HepG2 (cell line): ENCODE measurements at regions not wholly inside any gene's neighbourhood (a gene's known extent, or its start where the extent isn't known, plus 50 kb on each side); places are given as distances from the start of the nearest gene placed in this dataset.
A peak's percentile ranks its signal among the peaks of the same experiment; 100 is the strongest.

ENCODE experiments used
- AKAP8 ChIP-seq: sonication (generic); formaldehyde crosslinking; IDR thresholded peaks from 2 replicates; pipeline ENCODE4 v1.5.1; 2020; ENCODE audit warnings: mild to moderate bottlenecking, missing genetic modification reagents
- ASH2L ChIP-seq: fragments of 300-600, 200-600 bp; sonication (generic); IDR thresholded peaks from 2 replicates; pipeline ENCODE4 v1.7.0; 2017; ENCODE audit warnings: low read depth, mild to moderate bottlenecking, moderate library complexity, mixed read lengths, low read length; ENCODE audit not compliant: insufficient read length
- BCL6 ChIP-seq: IDR thresholded peaks from 2 replicates; pipeline ENCODE4 v1.6.1; 2016; ENCODE audit warnings: missing genetic modification reagents, missing compliant biosample characterization
- CBX1 ChIP-seq: IDR thresholded peaks from one replicate; pipeline ENCODE4 v1.6.1; 2016; ENCODE audit warnings: antibody characterized with exemption, low read depth
- CCAR2 ChIP-seq: fragments of 200-400 bp; formaldehyde crosslinking; optimal IDR thresholded peaks from 2 replicates; pipeline ENCODE3; 2018; ENCODE audit warnings: low read depth, mild to moderate bottlenecking, low read length, moderate library complexity
- KDM3A ChIP-seq: IDR thresholded peaks from 2 replicates; pipeline ENCODE4 v1.6.1; 2018; ENCODE audit warnings: low read depth, missing compliant biosample characterization
- KLF6 ChIP-seq: IDR thresholded peaks from 2 replicates; pipeline ENCODE4 v1.8.0; 2016; ENCODE audit warnings: missing biosample characterization, missing genetic modification reagents
- MXI1 ChIP-seq: IDR thresholded peaks from 3 replicates; pipeline ENCODE4 v1.6.1; 2012; ENCODE audit warnings: low read depth, low read length, inconsistent platforms, borderline replicate concordance
- SRF ChIP-seq: IDR thresholded peaks from 2 replicates; pipeline ENCODE4 v1.6.1; 2011; ENCODE audit warnings: mild to moderate bottlenecking, low read depth, low read length, moderate library complexity
- XBP1 ChIP-seq: sonication (generic); formaldehyde crosslinking; IDR thresholded peaks from 2 replicates; pipeline ENCODE4 v1.5.0; 2020; ENCODE audit warnings: missing genetic modification reagents
- ZNF724P ChIP-seq: sonication (generic); formaldehyde crosslinking; IDR thresholded peaks from 2 replicates; pipeline ENCODE4 v1.8.0; 2022; ENCODE audit warnings: missing genetic modification reagents, borderline replicate concordance
- TF ChIP-seq, protein P1 (sequence below): IDR thresholded peaks from 2 replicates; pipeline ENCODE4 v1.6.1; 2016
- TF ChIP-seq, protein P2 (sequence below): sonication (generic); formaldehyde crosslinking; conservative IDR thresholded peaks from 2 replicates; pipeline ENCODE4 v1.4.0; 2020; ENCODE audit warnings: missing genetic modification reagents
- TF ChIP-seq, protein P3 (sequence below): sonication (generic); formaldehyde crosslinking; IDR thresholded peaks from 2 replicates; pipeline ENCODE4 v1.4.0; 2020; ENCODE audit warnings: missing genetic modification reagents
- TF ChIP-seq, protein P4 (sequence below): sonication (generic); formaldehyde crosslinking; IDR thresholded peaks from 2 replicates; pipeline ENCODE4 v1.4.0; 2020; ENCODE audit warnings: mild to moderate bottlenecking, low read depth, missing genetic modification reagents
- TF ChIP-seq, protein P5 (sequence below): sonication (generic); formaldehyde crosslinking; IDR thresholded peaks from 2 replicates; pipeline ENCODE4 v1.5.0; 2020; ENCODE audit warnings: mild to moderate bottlenecking, missing genetic modification reagents
- TF ChIP-seq, protein P6 (sequence below): sonication (generic); formaldehyde crosslinking; IDR thresholded peaks from 2 replicates; pipeline ENCODE4 v1.9.0; 2022; ENCODE audit warnings: low read depth, missing genetic modification reagents

DNA sequence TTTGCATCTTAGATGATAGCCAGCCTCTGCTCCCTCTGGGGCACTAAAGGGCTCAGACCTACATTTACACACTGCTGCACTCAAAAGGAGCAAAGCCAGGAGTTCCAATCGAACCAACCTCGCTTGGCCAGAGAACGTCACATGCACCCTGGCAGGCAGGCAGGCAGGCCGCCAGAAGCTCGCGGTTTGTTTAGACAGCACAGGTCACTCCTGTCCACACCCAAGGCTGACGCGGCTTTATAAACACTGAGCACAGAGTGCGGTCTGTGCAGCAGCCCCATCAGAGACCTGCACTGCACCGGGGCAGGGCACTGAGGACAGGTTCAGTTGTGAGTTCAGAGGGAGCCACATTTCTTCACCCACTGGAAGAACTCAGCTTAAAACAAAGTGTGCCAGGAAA, 143.9 kb downstream of the BCOR start (continued):
- TF ChIP-seq, protein P1, sequence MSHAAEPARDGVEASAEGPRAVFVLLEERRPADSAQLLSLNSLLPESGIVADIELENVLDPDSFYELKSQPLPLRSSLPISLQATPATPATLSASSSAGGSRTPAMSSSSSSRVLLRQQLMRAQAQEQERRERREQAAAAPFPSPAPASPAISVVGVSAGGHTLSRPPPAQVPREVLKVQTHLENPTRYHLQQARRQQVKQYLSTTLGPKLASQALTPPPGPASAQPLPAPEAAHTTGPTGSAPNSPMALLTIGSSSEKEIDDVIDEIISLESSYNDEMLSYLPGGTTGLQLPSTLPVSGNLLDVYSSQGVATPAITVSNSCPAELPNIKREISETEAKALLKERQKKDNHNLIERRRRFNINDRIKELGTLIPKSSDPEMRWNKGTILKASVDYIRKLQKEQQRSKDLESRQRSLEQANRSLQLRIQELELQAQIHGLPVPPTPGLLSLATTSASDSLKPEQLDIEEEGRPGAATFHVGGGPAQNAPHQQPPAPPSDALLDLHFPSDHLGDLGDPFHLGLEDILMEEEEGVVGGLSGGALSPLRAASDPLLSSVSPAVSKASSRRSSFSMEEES (CRISPR knock-in tag) = peak; percentile 67
- TF ChIP-seq, protein P2, sequence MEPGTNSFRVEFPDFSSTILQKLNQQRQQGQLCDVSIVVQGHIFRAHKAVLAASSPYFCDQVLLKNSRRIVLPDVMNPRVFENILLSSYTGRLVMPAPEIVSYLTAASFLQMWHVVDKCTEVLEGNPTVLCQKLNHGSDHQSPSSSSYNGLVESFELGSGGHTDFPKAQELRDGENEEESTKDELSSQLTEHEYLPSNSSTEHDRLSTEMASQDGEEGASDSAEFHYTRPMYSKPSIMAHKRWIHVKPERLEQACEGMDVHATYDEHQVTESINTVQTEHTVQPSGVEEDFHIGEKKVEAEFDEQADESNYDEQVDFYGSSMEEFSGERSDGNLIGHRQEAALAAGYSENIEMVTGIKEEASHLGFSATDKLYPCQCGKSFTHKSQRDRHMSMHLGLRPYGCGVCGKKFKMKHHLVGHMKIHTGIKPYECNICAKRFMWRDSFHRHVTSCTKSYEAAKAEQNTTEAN (CRISPR knock-in tag) = peak; percentile 81; the same call in 1 of the 2 replicates
- TF ChIP-seq, protein P3, sequence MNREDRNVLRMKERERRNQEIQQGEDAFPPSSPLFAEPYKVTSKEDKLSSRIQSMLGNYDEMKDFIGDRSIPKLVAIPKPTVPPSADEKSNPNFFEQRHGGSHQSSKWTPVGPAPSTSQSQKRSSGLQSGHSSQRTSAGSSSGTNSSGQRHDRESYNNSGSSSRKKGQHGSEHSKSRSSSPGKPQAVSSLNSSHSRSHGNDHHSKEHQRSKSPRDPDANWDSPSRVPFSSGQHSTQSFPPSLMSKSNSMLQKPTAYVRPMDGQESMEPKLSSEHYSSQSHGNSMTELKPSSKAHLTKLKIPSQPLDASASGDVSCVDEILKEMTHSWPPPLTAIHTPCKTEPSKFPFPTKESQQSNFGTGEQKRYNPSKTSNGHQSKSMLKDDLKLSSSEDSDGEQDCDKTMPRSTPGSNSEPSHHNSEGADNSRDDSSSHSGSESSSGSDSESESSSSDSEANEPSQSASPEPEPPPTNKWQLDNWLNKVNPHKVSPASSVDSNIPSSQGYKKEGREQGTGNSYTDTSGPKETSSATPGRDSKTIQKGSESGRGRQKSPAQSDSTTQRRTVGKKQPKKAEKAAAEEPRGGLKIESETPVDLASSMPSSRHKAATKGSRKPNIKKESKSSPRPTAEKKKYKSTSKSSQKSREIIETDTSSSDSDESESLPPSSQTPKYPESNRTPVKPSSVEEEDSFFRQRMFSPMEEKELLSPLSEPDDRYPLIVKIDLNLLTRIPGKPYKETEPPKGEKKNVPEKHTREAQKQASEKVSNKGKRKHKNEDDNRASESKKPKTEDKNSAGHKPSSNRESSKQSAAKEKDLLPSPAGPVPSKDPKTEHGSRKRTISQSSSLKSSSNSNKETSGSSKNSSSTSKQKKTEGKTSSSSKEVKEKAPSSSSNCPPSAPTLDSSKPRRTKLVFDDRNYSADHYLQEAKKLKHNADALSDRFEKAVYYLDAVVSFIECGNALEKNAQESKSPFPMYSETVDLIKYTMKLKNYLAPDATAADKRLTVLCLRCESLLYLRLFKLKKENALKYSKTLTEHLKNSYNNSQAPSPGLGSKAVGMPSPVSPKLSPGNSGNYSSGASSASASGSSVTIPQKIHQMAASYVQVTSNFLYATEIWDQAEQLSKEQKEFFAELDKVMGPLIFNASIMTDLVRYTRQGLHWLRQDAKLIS (CRISPR knock-in tag) = no peak
- no peak for TF ChIP-seq CCAR2
- TF ChIP-seq KLF6 (CRISPR knock-in tag) = no peak
- TF ChIP-seq, protein P4, sequence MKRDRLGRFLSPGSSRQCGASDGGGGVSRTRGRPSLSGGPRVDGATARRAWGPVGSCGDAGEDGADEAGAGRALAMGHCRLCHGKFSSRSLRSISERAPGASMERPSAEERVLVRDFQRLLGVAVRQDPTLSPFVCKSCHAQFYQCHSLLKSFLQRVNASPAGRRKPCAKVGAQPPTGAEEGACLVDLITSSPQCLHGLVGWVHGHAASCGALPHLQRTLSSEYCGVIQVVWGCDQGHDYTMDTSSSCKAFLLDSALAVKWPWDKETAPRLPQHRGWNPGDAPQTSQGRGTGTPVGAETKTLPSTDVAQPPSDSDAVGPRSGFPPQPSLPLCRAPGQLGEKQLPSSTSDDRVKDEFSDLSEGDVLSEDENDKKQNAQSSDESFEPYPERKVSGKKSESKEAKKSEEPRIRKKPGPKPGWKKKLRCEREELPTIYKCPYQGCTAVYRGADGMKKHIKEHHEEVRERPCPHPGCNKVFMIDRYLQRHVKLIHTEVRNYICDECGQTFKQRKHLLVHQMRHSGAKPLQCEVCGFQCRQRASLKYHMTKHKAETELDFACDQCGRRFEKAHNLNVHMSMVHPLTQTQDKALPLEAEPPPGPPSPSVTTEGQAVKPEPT (CRISPR knock-in tag) = no peak
- peak; percentile 28; the same call in 1 of the 3 replicates for TF ChIP-seq MXI1
- no peak for TF ChIP-seq ZNF724P (CRISPR knock-in tag)
- no peak for TF ChIP-seq AKAP8 (CRISPR knock-in tag)
- TF ChIP-seq XBP1 = no peak
- TF ChIP-seq, protein P5, sequence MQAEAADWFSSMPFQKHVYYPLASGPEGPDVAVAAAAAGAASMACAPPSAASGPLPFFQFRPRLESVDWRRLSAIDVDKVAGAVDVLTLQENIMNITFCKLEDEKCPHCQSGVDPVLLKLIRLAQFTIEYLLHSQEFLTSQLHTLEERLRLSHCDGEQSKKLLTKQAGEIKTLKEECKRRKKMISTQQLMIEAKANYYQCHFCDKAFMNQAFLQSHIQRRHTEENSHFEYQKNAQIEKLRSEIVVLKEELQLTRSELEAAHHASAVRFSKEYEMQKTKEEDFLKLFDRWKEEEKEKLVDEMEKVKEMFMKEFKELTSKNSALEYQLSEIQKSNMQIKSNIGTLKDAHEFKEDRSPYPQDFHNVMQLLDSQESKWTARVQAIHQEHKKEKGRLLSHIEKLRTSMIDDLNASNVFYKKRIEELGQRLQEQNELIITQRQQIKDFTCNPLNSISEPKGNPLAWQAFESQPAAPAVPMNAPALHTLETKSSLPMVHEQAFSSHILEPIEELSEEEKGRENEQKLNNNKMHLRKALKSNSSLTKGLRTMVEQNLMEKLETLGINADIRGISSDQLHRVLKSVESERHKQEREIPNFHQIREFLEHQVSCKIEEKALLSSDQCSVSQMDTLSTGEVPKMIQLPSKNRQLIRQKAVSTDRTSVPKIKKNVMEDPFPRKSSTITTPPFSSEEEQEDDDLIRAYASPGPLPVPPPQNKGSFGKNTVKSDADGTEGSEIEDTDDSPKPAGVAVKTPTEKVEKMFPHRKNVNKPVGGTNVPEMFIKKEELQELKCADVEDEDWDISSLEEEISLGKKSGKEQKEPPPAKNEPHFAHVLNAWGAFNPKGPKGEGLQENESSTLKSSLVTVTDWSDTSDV (CRISPR knock-in tag) = no peak
- TF ChIP-seq CBX1 = peak; percentile 36
- TF ChIP-seq KDM3A (CRISPR knock-in tag) = peak; percentile 54; the same call in 1 of the 2 replicates
- TF ChIP-seq BCL6 (CRISPR knock-in tag) = peak; percentile 68; the same call in 1 of the 2 replicates
- TF ChIP-seq, protein P6, sequence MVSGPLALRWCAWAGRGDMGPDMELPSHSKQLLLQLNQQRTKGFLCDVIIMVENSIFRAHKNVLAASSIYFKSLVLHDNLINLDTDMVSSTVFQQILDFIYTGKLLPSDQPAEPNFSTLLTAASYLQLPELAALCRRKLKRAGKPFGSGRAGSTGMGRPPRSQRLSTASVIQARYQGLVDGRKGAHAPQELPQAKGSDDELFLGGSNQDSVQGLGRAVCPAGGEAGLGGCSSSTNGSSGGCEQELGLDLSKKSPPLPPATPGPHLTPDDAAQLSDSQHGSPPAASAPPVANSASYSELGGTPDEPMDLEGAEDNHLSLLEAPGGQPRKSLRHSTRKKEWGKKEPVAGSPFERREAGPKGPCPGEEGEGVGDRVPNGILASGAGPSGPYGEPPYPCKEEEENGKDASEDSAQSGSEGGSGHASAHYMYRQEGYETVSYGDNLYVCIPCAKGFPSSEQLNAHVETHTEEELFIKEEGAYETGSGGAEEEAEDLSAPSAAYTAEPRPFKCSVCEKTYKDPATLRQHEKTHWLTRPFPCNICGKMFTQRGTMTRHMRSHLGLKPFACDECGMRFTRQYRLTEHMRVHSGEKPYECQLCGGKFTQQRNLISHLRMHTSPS (CRISPR knock-in tag) = 0 out of 2 replicates have a peak, but pooled peaks have one; percentile 61
- no peak for TF ChIP-seq SRF
- TF ChIP-seq ASH2L = no peak
